SK-N-SH (cell line): ENCODE measurements at regions not wholly inside any gene's neighbourhood (a gene's known extent, or its start where the extent isn't known, plus 50 kb on each side); places are given as distances from the start of the nearest gene placed in this dataset.

ENCODE experiments used
- CTCF ChIA-PET: fragments of 300-600, 350-600 bp; formaldehyde crosslinking; extraction: SDS; loops from one replicate; lab custom pipeline; 2021; lab: Yijun Ruan, JAX
- POLR2A ChIA-PET: fragments of 350-600 bp; sonication (Branson Sonifier 250); formaldehyde crosslinking; extraction: SDS; loops from one replicate; lab custom pipeline; 2020; ENCODE audit warnings: antibody characterized with exemption, inconsistent platforms; lab: Yijun Ruan, JAX
- DNase-seq: peaks from one replicate; pipeline ENCODE4 v3.0.0; 2012
- H2AFZ ChIP-seq: fragments of 200-600 bp; sonication (generic); 2 replicates; pipeline ENCODE4 v1.8.1; 2016; ENCODE audit warnings: antibody characterized with exemption, mild to moderate bottlenecking, low read depth
- H3F3A ChIP-seq: fragments of 200-600 bp; sonication (generic); replicated peaks from 2 replicates; pipeline ENCODE3; 2016; ENCODE audit warnings: antibody characterized with exemption, mild to moderate bottlenecking; ENCODE audit not compliant: insufficient read depth
- H3K27ac ChIP-seq, 2 experiments: fragments of 200-500 bp in 1 of 2; fragments of 200-600 bp in 1 of 2; sonication (Bioruptor generic) in 1 of 2; sonication (generic), shearing (Covaris generic) in 1 of 2; 2 replicates each; pipeline versions ENCODE4 v1.5.1 to v1.6.1; 2014 to 2016; ENCODE audit warnings: low read depth in 2 of 2, inconsistent platforms in 1 of 2, low read length in 1 of 2, mild to moderate bottlenecking in 1 of 2, mixed read lengths in 1 of 2
- H3K27me3 ChIP-seq: fragments of 200-600 bp; sonication (generic), shearing (Covaris generic); 2 replicates; pipeline ENCODE4 v1.6.1; 2016; ENCODE audit warnings: mixed run types; ENCODE audit not compliant: insufficient read depth
- H3K36me3 ChIP-seq, 2 experiments: fragments of 200-500 bp in 1 of 2; fragments of 200-600 bp in 1 of 2; sonication (Bioruptor generic) in 1 of 2; sonication (generic) in 1 of 2; replicated peaks in 1 of 2; 2 replicates each; pipeline versions ENCODE3 to v1.5.1; 2014 to 2016; ENCODE audit warnings: low read length in 1 of 2, mild to moderate bottlenecking in 1 of 2; ENCODE audit not compliant: insufficient read depth in 2 of 2, control insufficient read depth in 1 of 2
- H3K4me1 ChIP-seq, 2 experiments: fragments of 200-500 bp in 1 of 2; fragments of 200-600 bp in 1 of 2; sonication (Bioruptor generic) in 1 of 2; sonication (generic), shearing (Covaris generic) in 1 of 2; 2 replicates each; pipeline versions ENCODE4 v1.5.1 to v1.6.1; 2014 to 2016; ENCODE audit warnings: low read depth in 1 of 2, low read length in 1 of 2, mixed run types in 1 of 2; ENCODE audit not compliant: insufficient read depth in 2 of 2, control insufficient read depth in 1 of 2
- H3K4me2 ChIP-seq: fragments of 200-600 bp; sonication (generic), shearing (Covaris generic); 2 replicates; pipeline ENCODE4 v1.6.1; 2017; ENCODE audit warnings: mixed run types
- H3K4me3 ChIP-seq, 2 experiments: fragments of 200-500 bp in 1 of 2; fragments of 200-600 bp in 1 of 2; sonication (Bioruptor generic) in 1 of 2; sonication (generic), shearing (Covaris generic) in 1 of 2; 2 replicates each; pipeline versions ENCODE4 v1.5.1 to v1.8.1; 2014 to 2016; ENCODE audit warnings: low read depth in 2 of 2, inconsistent platforms in 1 of 2, low read length in 1 of 2, mild to moderate bottlenecking in 1 of 2, mixed read lengths in 1 of 2, moderate library complexity in 1 of 2
- H3K79me2 ChIP-seq: fragments of 200-600 bp; sonication (generic); 2 replicates; pipeline ENCODE4 v1.8.1; 2017; ENCODE audit warnings: mild to moderate bottlenecking; ENCODE audit not compliant: insufficient read depth
- H3K9ac ChIP-seq: fragments of 200-600 bp; sonication (generic); 2 replicates; pipeline ENCODE4 v1.6.1; 2017; ENCODE audit warnings: mixed run types
- H3K9me2 ChIP-seq: fragments of 200-600 bp; sonication (generic); 2 replicates; pipeline ENCODE4 v1.6.1; 2017; ENCODE audit warnings: mixed run types
- H3K9me3 ChIP-seq: fragments of 200-600 bp; sonication (generic); 2 replicates; pipeline ENCODE4 v1.6.1; 2017; ENCODE audit warnings: mixed run types, mild to moderate bottlenecking, moderate library complexity
- H4K20me1 ChIP-seq: fragments of 200-600 bp; sonication (generic); 2 replicates; pipeline ENCODE4 v1.6.1; 2017; ENCODE audit warnings: mild to moderate bottlenecking, mixed run types; ENCODE audit not compliant: insufficient read depth
- EZH2phosphoT487 ChIP-seq: fragments of 200-600 bp; sonication (generic); IDR thresholded peaks from 2 replicates; pipeline ENCODE4 v1.6.1; 2017; ENCODE audit warnings: low read depth, mixed run types, mild to moderate bottlenecking, antibody characterized with exemption, moderate library complexity, borderline replicate concordance
- FOSL2 ChIP-seq: IDR thresholded peaks from 2 replicates; pipeline ENCODE4 v1.4.0; 2012; ENCODE audit warnings: low read depth, mild to moderate bottlenecking, moderate library complexity, borderline replicate concordance
- GATA2 ChIP-seq: sonication (generic); formaldehyde crosslinking; IDR thresholded peaks from 2 replicates; pipeline ENCODE4 v1.5.0; 2020; ENCODE audit warnings: mild to moderate bottlenecking, missing genetic modification reagents
- IRF3 ChIP-seq: fragments of 150-350 bp; IDR thresholded peaks from 2 replicates; pipeline ENCODE4 v1.6.1; 2016; ENCODE audit warnings: mild to moderate bottlenecking, low read depth, low read length
- MAX ChIP-seq: IDR thresholded peaks from 2 replicates; pipeline ENCODE4 v1.4.0; 2012; ENCODE audit warnings: low read depth
- MXI1 ChIP-seq: IDR thresholded peaks from 2 replicates; pipeline ENCODE4 v1.6.1; 2012; ENCODE audit warnings: mild to moderate bottlenecking, low read depth, low read length, improper control_type of control experiment
- POLR2AphosphoS5 ChIP-seq: IDR thresholded peaks from 2 replicates; pipeline ENCODE4 v1.6.1; 2012; ENCODE audit warnings: low read depth, low read length
- RFX5 ChIP-seq: IDR thresholded peaks from 2 replicates; pipeline ENCODE4 v1.6.1; 2012; ENCODE audit warnings: mild to moderate bottlenecking, improper control_type of control experiment, low read length
- RXRA ChIP-seq: IDR thresholded peaks from 2 replicates; pipeline ENCODE4 v1.4.0; 2012; ENCODE audit warnings: low read depth, mild to moderate bottlenecking, borderline replicate concordance
- SIN3A ChIP-seq: IDR thresholded peaks from 2 replicates; pipeline ENCODE4 v1.6.1; 2012; ENCODE audit warnings: low read depth, mild to moderate bottlenecking, low read length, moderate library complexity, borderline replicate concordance
- TAF1 ChIP-seq: IDR thresholded peaks from 2 replicates; pipeline ENCODE4 v1.6.1; 2012; ENCODE audit warnings: low read depth, mild to moderate bottlenecking, low read length, moderate library complexity, borderline replicate concordance
- TEAD4 ChIP-seq: IDR thresholded peaks from 2 replicates; pipeline ENCODE4 v1.4.0; 2012; ENCODE audit warnings: mild to moderate bottlenecking, borderline replicate concordance; ENCODE audit not compliant: insufficient read depth
- WGBS: methylation state at CpG from one replicate; pipeline ENCODE4 v1.1.6; 2017; ENCODE audit warnings: low lambda C conversion rate; 5-methylcytosine and 5-hydroxymethylcytosine counted together
- TF ChIP-seq, protein P1 (sequence below): IDR thresholded peaks from 2 replicates; pipeline ENCODE4 v1.6.1; 2012; ENCODE audit warnings: mild to moderate bottlenecking, low read depth, low read length, moderate library complexity

DNA sequence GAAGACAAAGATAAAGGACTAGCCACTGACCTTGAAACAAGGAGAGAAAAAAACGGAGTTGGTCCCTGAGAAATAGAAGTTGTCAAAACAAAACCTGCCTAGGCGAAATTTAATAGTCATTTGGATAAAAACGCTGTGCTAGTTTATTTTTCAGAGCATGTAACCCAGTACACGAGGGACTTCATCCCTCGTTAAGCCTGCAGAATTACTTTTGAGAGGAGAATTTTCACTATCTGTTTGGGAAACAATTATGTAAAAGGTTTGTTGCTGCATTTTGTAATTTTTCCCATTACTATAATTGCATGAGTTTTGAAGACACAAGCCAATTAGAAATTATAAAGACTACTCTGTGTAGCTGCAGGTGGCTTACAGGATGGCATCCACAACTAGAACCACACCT, 71.6 kb upstream of the MAP3K7 start (continued):
- no peak for TF ChIP-seq EZH2phosphoT487

DNA sequence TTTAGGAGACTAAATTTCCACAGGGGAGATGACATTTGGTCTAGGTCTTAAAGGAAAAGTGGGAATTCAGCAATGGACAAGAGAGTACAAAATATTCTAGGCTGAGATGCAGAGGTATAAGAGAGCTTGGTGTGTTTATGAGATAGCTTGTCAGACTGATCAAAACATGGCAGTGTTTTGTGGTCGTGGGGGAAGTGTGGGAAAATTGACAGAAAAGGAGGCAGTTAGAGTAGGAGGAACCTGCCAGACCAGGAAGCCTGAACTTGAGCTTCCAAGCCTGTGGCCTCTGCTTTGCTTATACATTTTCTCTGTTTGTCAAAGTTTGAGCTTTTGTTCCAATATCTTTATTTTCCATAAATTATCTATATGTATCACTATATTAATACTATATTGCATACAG, 69.5 kb upstream of the MAP3K7 start:
- TF ChIP-seq RXRA (no peak), IRF3 (no peak), TEAD4 (no peak), SIN3A (no peak), FOSL2 (no peak), POLR2AphosphoS5 (no peak), MAX (no peak), RFX5 (no peak), MXI1 (no peak), TAF1 (no peak), GATA2 (no peak)
- TF ChIP-seq, protein P1, sequence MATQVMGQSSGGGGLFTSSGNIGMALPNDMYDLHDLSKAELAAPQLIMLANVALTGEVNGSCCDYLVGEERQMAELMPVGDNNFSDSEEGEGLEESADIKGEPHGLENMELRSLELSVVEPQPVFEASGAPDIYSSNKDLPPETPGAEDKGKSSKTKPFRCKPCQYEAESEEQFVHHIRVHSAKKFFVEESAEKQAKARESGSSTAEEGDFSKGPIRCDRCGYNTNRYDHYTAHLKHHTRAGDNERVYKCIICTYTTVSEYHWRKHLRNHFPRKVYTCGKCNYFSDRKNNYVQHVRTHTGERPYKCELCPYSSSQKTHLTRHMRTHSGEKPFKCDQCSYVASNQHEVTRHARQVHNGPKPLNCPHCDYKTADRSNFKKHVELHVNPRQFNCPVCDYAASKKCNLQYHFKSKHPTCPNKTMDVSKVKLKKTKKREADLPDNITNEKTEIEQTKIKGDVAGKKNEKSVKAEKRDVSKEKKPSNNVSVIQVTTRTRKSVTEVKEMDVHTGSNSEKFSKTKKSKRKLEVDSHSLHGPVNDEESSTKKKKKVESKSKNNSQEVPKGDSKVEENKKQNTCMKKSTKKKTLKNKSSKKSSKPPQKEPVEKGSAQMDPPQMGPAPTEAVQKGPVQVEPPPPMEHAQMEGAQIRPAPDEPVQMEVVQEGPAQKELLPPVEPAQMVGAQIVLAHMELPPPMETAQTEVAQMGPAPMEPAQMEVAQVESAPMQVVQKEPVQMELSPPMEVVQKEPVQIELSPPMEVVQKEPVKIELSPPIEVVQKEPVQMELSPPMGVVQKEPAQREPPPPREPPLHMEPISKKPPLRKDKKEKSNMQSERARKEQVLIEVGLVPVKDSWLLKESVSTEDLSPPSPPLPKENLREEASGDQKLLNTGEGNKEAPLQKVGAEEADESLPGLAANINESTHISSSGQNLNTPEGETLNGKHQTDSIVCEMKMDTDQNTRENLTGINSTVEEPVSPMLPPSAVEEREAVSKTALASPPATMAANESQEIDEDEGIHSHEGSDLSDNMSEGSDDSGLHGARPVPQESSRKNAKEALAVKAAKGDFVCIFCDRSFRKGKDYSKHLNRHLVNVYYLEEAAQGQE: no peak
- Histone ChIP-seq H3K9me3 (no peaks in the 10 kb centered on the region), H3K9ac (no peak overlapping the region), H3F3A (no peaks in the 10 kb centered on the region), H3K79me2 (no peaks in the 10 kb centered on the region), H3K27me3 (no peaks in the 10 kb centered on the region), H3K4me3 (no peak overlapping the region), H3K27ac (no peak overlapping the region), H3K4me2 (no peak overlapping the region), H3K9me2 (no peaks in the 10 kb centered on the region), H3K36me3 (no peaks in the 10 kb centered on the region), H3K4me1 (no peaks in the 10 kb centered on the region), H2AFZ (no peak overlapping the region), H4K20me1 (no peaks in the 10 kb centered on the region)
- no peak for DNase-seq
- whole genome bisulfite sequencing: 5% methylated on average over 1 of the region's 1 CpG
- ChIA-PET CTCF (interaction anchor here (1.3 kb wide), 1 partner anchor 10 kb away, joined by 3 read pairs; no protein-coding TSS in a partner anchor), POLR2A (no interaction called here)
